Panc1 (cell line): ENCODE measurements at regions not wholly inside any gene's neighbourhood (a gene's known extent, or its start where the extent isn't known, plus 50 kb on each side); places are given as distances from the start of the nearest gene placed in this dataset.

Source experiments
- ATAC-seq: fragments of 200-7000 bp; cut with Tn5 transposase; 2 replicates; pipeline ENCODE4 v1.9.1; 2020; ENCODE audit warnings: mild to moderate bottlenecking, moderate library complexity
- BruUV-seq: library from RNA; stranded (reverse); fragments of 400-500 nt; replicated peaks from 2 replicates; lab custom pipeline; 2021; lab: Mats Ljungman, UMichigan
- CTCF ChIA-PET: fragments of 300-600 bp; sonication (Branson Sonifier 250); formaldehyde crosslinking; loops from one replicate; lab custom pipeline; 2022; ENCODE audit warnings: antibody characterized with exemption; lab: Charles Lee
- POLR2A ChIA-PET: fragments of 300-600 bp; sonication (Branson Sonifier 250); formaldehyde crosslinking; loops from one replicate; lab custom pipeline; 2022; ENCODE audit warnings: antibody characterized with exemption; lab: Charles Lee
- DNase-seq: peaks from one replicate; pipeline ENCODE4 v3.0.0-alpha.2; 2010; ENCODE audit warnings: low read depth, low spot score
- H3K27ac ChIP-seq: 2 replicates; pipeline ENCODE4 v1.5.1; 2011; ENCODE audit warnings: mild to moderate bottlenecking, low read length, inconsistent platforms
- H3K27me3 ChIP-seq: fragments of 200-500 bp; sonication (Bioruptor generic); 2 replicates; pipeline ENCODE4 v1.6.0; 2014; ENCODE audit warnings: low read length, inconsistent platforms; ENCODE audit not compliant: control insufficient read depth, insufficient read depth
- H3K36me3 ChIP-seq: fragments of 200-500 bp; sonication (Bioruptor generic); 2 replicates; pipeline ENCODE4 v1.5.1; 2014; ENCODE audit warnings: inconsistent platforms, mild to moderate bottlenecking, low read length, moderate library complexity; ENCODE audit not compliant: control insufficient read depth, insufficient read depth
- H3K4me1 ChIP-seq: 2 replicates; pipeline ENCODE4 v1.5.1; 2011; ENCODE audit warnings: inconsistent platforms, mild to moderate bottlenecking, low read length, moderate library complexity; ENCODE audit not compliant: control insufficient read depth, insufficient read depth
- H3K4me3 ChIP-seq, 2 experiments: 2 replicates each; pipeline ENCODE4 v1.5.1; 2011 to 2012; ENCODE audit warnings: low read depth in 2 of 2, low read length in 2 of 2, mild to moderate bottlenecking in 2 of 2, inconsistent platforms in 1 of 2, moderate library complexity in 1 of 2
- H3K9me3 ChIP-seq: fragments of 200-500 bp; sonication (Bioruptor generic); 2 replicates; pipeline ENCODE4 v1.5.1; 2014; ENCODE audit warnings: low read depth, mild to moderate bottlenecking, inconsistent platforms, low read length, moderate library complexity; ENCODE audit not compliant: control insufficient read depth, insufficient read depth
- POLR2AphosphoS5 ChIP-seq: IDR thresholded peaks from 2 replicates; pipeline ENCODE4 v1.6.1; 2012; ENCODE audit warnings: mild to moderate bottlenecking, low read depth, low read length, moderate library complexity
- REST ChIP-seq, 2 experiments: IDR thresholded peaks; 2 replicates each; pipeline ENCODE4 v1.6.1; 2011 to 2012; ENCODE audit warnings: low read depth in 2 of 2, control low read depth in 1 of 2, low read length in 1 of 2, mild to moderate bottlenecking in 1 of 2, moderate library complexity in 1 of 2; ENCODE audit not compliant: insufficient read depth in 1 of 2
- SIN3A ChIP-seq: IDR thresholded peaks from 2 replicates; pipeline ENCODE4 v1.6.1; 2012; ENCODE audit warnings: low read depth, mild to moderate bottlenecking, low read length, moderate library complexity, borderline replicate concordance; ENCODE audit not compliant: insufficient read depth
- TCF7L2 ChIP-seq: IDR thresholded peaks from 2 replicates; pipeline ENCODE4 v1.6.1; 2011; ENCODE audit warnings: mild to moderate bottlenecking, low read depth, low read length, inconsistent platforms
- in situ Hi-C: cut with HindIII; loops from 2 replicates; pipeline ENCODE4 v1.10.0; 2016; ENCODE audit warnings: low sequenced_read_pairs, low pct_unique_long_range_greater_than_20kb
- intact Hi-C: fragments of 100-400 bp; cut with micrococcal nuclease; formaldehyde crosslinking; loops from one replicate; pipeline ENCODE4 v1.10.0; 2022; ENCODE audit not compliant: unreplicated experiment
- TF ChIP-seq, protein P1 (sequence below): fragments of 450-650 bp; IDR thresholded peaks from 2 replicates; pipeline ENCODE4 v1.5.1; 2017; ENCODE audit warnings: mild to moderate bottlenecking

DNA sequence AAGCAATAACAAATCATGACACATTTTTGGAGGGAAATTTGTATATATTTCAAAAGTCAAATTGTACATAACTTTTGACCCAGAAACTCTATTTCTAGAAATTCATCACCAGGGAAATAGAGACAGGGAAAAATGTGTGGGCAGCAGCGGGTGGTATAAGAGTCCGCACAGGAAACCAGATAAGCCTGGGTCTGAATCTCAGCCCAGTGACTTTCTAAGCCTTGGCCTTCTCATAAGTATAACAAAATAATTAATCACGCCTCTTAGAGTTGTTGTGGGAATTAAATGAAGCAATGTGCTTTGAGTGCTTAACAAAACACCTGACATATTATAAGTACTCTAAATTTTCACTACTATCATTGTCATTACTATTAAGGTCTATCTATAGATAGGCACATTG, 149.2 kb upstream of the DAP start:
- POLR2A ChIA-PET = no interaction called here
- CTCF ChIA-PET = no interaction called here
- BruUV-seq = no TSS peak
- no peak for ATAC-seq
- Histone ChIP-seq H3K9me3 (no peaks in the 10 kb centered on the region), H3K36me3 (no peaks in the 10 kb centered on the region), H3K4me1 (no peaks in the 10 kb centered on the region), H3K27ac (no peak overlapping the region), H3K27me3 (peaks cover 2% of the 10 kb centered on the region), H3K4me3 (no peak overlapping the region)
- in situ Hi-C loops = no loop called here
- TF ChIP-seq TCF7L2 (no peak), POLR2AphosphoS5 (no peak)
- no peak for DNase-seq
- intact Hi-C loops = no loop called here

DNA sequence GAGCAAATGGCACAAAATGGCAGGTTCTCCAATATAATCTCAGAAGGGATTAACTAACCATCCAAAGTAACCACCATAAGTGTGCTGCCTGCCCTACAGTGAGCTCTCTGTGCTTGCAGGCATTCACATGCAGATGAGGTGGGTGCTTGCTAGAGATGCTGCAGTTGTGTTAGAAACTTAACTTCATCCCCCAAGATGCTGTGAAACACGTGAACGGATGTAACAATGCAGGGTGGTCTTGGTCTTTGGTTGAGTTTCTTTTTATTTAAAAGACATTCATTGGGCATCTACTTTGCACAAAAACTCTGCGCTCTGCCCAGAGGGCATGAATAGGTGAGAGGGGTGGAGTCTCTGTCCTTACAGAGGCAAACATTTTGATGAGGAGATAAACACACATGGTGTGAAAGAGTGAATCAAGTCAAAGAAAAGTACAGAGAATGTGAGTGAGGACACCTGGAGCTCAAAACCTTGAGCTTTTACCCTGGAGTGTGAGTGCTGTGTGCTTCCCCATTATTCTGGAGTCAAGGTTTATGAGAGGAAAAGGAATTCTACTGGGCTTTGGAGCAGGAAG, 143.9 kb upstream of the DAP start:
- in situ Hi-C loops (no loop called here), intact Hi-C loops (no loop called here)
- Histone ChIP-seq H3K27me3 (peaks cover 12% of the 10 kb centered on the region; the same call in 1 of the 2 replicates), H3K9me3 (no peaks in the 10 kb centered on the region), H3K36me3 (no peaks in the 10 kb centered on the region), H3K4me1 (no peaks in the 10 kb centered on the region), H3K4me3 (no peak overlapping the region), H3K27ac (no peak overlapping the region)
- TF ChIP-seq POLR2AphosphoS5 = no peak
- no peak for TF ChIP-seq TCF7L2
- TF ChIP-seq SIN3A = no peak
- TF ChIP-seq, protein P1, sequence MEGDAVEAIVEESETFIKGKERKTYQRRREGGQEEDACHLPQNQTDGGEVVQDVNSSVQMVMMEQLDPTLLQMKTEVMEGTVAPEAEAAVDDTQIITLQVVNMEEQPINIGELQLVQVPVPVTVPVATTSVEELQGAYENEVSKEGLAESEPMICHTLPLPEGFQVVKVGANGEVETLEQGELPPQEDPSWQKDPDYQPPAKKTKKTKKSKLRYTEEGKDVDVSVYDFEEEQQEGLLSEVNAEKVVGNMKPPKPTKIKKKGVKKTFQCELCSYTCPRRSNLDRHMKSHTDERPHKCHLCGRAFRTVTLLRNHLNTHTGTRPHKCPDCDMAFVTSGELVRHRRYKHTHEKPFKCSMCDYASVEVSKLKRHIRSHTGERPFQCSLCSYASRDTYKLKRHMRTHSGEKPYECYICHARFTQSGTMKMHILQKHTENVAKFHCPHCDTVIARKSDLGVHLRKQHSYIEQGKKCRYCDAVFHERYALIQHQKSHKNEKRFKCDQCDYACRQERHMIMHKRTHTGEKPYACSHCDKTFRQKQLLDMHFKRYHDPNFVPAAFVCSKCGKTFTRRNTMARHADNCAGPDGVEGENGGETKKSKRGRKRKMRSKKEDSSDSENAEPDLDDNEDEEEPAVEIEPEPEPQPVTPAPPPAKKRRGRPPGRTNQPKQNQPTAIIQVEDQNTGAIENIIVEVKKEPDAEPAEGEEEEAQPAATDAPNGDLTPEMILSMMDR = no peak
- TF ChIP-seq REST (IDR thresholded peaks at IDR 0.05; ENCODE audit: insufficient read depth in 1 of 2, low read depth in 2 of 2, low read length in 1 of 2) = no peak
- DNase-seq = no peak
- CTCF ChIA-PET = no interaction called here
- POLR2A ChIA-PET = no interaction called here
- ATAC-seq = no peak
- no TSS peak for BruUV-seq

DNA sequence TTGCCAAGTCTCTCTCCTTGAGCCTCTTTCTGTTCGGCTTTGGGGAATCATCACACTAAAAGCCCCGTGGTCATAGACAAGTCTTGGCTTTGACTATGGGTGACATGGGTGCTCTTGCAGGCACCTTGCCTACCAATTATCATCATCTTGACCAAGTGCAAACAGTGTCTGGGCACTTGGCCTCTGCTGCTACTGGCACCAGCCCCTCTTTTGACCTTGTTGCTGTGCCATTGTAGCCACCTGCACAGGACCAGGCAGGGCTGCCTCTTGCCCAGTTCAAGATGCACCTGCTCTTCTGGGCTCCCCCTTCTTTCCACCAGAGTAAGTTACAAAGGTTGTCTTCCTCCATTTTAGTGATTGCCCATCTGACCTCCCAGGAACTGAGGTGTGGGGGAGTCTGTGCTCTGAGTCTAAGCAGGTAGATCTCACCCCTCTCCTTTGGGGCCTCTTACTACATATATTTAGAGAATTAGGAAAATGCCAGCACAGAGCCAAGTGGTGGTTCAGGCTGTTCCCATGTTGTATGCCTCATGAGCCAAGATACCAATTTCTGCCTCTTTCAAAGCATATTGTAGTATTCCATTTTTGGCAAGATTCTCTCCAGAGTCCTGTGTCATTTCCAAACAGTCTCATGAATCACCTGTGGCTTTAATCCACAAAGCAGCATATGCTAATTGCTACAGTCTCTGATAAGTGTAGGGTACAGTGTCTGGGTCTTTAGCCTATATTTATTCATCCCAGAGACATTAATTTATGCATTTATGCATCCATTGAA, 142.9 kb upstream of the DAP start:
- DNase-seq (no peak), ATAC-seq (no peak)
- ChIA-PET CTCF (no interaction called here), POLR2A (no interaction called here)
- Histone ChIP-seq H3K9me3 (no peaks in the 10 kb centered on the region), H3K27me3 (peaks cover 12% of the 10 kb centered on the region; the same call in 1 of the 2 replicates), H3K27ac (no peak overlapping the region), H3K36me3 (no peaks in the 10 kb centered on the region), H3K4me3 (no peak overlapping the region), H3K4me1 (no peaks in the 10 kb centered on the region)
- intact Hi-C loops (no loop called here), in situ Hi-C loops (no loop called here)
- no TSS peak for BruUV-seq
- TF ChIP-seq TCF7L2 = no peak
- no peak for TF ChIP-seq SIN3A
- TF ChIP-seq, protein P1 = no peak
- TF ChIP-seq POLR2AphosphoS5 = no peak
- no peak for TF ChIP-seq REST (IDR thresholded peaks at IDR 0.05; ENCODE audit: insufficient read depth in 1 of 2, low read depth in 2 of 2, low read length in 1 of 2)
